ENCODE measurements at regions not wholly inside any gene's neighbourhood (a gene's known extent, or its start where the extent isn't known, plus 50 kb on each side); places are given as distances from the start of the nearest gene placed in this dataset.

DNA sequence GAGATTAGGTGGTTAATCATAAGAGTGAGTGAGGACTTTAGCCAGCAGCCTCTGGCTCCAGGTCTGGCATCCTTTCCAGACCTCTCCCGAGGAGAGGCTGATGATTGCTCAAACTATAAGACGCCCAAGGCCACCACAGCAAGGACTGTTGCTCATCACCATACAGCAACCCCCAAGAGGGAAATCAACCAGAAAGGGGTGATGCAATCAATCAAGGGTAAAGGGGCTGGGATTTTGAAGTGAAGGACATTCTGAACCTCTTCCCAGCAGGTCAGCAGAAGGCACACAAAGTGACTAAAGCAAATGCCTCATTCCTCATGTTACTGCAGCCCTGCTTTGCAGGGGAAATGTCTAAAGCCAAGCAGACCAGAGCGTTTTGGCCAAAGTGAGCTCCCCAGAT is 247.3 kb upstream of the IGF1R start:
- ATAC-seq (no peak), FAIRE-seq (no peak), DNase-seq (ENCODE audit: low read depth in 1 of 2, low spot score in 1 of 2) (no peak)
- CTCF ChIA-PET = interaction anchor here (0.9 to 1.5 kb wide), 4 partner anchors 20 to 27 kb away, joined by 3 to 4 read pairs (median 3); no protein-coding TSS in a partner anchor
- no peak overlapping the region for H3K27ac ChIP-seq
- POLR2A ChIA-PET = no interaction called here
- no peaks in the 10 kb centered on the region for H3K9me3 ChIP-seq
- WGBS (ENCODE audit: missing lambda C conversion rate) = 4% methylated on average over 3 of the region's 3 CpGs
- no peak for TF ChIP-seq FOXS1 (CRISPR knock-in tag; IDR thresholded peaks at IDR 0.05)
- TF ChIP-seq SREBF2 (IDR thresholded peaks at IDR 0.05) = no peak
- no peak for TF ChIP-seq POLR2A (IDR thresholded peaks at IDR 0.05; ENCODE audit: low read length)
- TF ChIP-seq BHLHE40 (IDR thresholded peaks at IDR 0.05; ENCODE audit: low read depth, low read length) = no peak
- TF ChIP-seq, protein P1, sequence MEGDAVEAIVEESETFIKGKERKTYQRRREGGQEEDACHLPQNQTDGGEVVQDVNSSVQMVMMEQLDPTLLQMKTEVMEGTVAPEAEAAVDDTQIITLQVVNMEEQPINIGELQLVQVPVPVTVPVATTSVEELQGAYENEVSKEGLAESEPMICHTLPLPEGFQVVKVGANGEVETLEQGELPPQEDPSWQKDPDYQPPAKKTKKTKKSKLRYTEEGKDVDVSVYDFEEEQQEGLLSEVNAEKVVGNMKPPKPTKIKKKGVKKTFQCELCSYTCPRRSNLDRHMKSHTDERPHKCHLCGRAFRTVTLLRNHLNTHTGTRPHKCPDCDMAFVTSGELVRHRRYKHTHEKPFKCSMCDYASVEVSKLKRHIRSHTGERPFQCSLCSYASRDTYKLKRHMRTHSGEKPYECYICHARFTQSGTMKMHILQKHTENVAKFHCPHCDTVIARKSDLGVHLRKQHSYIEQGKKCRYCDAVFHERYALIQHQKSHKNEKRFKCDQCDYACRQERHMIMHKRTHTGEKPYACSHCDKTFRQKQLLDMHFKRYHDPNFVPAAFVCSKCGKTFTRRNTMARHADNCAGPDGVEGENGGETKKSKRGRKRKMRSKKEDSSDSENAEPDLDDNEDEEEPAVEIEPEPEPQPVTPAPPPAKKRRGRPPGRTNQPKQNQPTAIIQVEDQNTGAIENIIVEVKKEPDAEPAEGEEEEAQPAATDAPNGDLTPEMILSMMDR (IDR thresholded peaks at IDR 0.05) = no peak
- TF ChIP-seq RNF2 (IDR thresholded peaks at IDR 0.05; ENCODE audit: borderline replicate concordance, low read depth) = no peak
- no peak for TF ChIP-seq MAFK (IDR thresholded peaks at IDR 0.05; ENCODE audit: partially characterized antibody)
- TF ChIP-seq, protein P2, sequence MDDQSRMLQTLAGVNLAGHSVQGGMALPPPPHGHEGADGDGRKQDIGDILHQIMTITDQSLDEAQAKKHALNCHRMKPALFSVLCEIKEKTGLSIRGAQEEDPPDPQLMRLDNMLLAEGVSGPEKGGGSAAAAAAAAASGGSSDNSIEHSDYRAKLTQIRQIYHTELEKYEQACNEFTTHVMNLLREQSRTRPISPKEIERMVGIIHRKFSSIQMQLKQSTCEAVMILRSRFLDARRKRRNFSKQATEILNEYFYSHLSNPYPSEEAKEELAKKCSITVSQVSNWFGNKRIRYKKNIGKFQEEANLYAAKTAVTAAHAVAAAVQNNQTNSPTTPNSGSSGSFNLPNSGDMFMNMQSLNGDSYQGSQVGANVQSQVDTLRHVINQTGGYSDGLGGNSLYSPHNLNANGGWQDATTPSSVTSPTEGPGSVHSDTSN (IDR thresholded peaks at IDR 0.05) = no peak
- no peak overlapping the region for H3K4me2 ChIP-seq
- H3K4me1 ChIP-seq = 0 out of 3 replicates have a peak, but pooled peaks cover 4% of the 10 kb centered on the region
- no peak overlapping the region for H3K4me3 ChIP-seq

DNA sequence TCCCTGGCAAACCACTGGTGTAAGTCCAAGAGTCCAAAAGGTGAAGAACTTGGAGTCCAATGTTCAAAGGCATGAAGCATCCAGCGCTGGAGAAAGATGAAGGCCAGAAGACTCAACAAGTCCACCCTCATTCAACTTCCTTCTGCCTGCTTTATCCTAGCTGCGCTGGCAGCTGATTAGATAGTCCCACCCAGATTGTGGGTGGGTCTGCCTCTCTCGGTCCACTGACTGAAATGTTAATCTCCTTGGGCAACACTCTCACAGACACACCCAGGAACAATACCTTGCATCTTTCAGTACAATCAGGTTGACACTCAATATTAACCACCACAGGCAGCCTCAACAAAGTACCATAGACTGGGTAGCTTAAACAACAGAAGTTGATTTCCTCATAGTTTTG is 245.9 kb upstream of the IGF1R start:
- 18% methylated on average over 3 of the region's 3 CpGs for WGBS (ENCODE audit: missing lambda C conversion rate)

DNA sequence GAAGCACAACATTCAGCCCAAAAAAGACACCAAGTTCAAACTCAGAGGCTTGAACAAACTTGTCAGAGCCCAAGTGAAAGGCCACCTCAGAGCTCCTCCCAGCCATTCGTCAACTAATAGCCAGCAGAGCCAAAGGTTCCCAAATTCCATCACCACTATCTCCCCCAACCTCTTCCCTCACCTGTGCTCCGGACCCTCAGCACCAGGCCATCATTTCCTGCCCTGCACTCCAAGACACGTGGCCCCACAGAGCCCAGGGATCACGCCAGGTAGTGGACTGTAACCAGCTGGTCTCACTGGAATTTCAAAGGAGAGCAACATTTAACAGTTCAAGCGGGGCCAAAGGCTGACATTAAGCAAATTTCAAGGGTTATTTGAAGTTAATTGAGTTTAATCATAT is 245.2 kb upstream of the IGF1R start:
- H3K9me3 ChIP-seq = 0 out of 3 replicates have a peak, but pooled peaks cover 2% of the 10 kb centered on the region
- ATAC-seq (no peak), DNase-seq (ENCODE audit: low read depth in 1 of 2, low spot score in 1 of 2) (no peak), FAIRE-seq (no peak)
- no peak overlapping the region for H3K4me3 ChIP-seq
- H3K4me1 ChIP-seq = no peaks in the 10 kb centered on the region
- no peak overlapping the region for H3K27ac ChIP-seq
- 4% methylated on average over 5 of the region's 5 CpGs for WGBS (ENCODE audit: missing lambda C conversion rate)
- ChIA-PET POLR2A (no interaction called here), CTCF (interaction anchor here (0.6 to 1.7 kb wide), 4 partner anchors 17 to 139 kb away, joined by 3 to 5 read pairs (median 4); no protein-coding TSS in a partner anchor)
- TF ChIP-seq BHLHE40 (IDR thresholded peaks at IDR 0.05; ENCODE audit: low read depth, low read length) (no peak), TFCP2L1 (CRISPR knock-in tag; IDR thresholded peaks at IDR 0.05) (no peak), NR3C1 (IDR thresholded peaks at IDR 0.05) (no peak), ZC3H11A (IDR thresholded peaks at IDR 0.05) (no peak)
- TF ChIP-seq, protein P3, sequence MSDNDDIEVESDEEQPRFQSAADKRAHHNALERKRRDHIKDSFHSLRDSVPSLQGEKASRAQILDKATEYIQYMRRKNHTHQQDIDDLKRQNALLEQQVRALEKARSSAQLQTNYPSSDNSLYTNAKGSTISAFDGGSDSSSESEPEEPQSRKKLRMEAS (IDR thresholded peaks at IDR 0.05) = no peak
- TF ChIP-seq, protein P1 (IDR thresholded peaks at IDR 0.05) = no peak
- H3K4me2 ChIP-seq = no peak overlapping the region

More for the DNA sequence above, 245.9 kb upstream of the IGF1R start:
- no peak for FAIRE-seq
- no peak for ATAC-seq
- no peak overlapping the region for H3K4me2 ChIP-seq
- H3K9me3 ChIP-seq = 0 out of 3 replicates have a peak, but pooled peaks cover 2% of the 10 kb centered on the region
- H3K4me1 ChIP-seq = no peaks in the 10 kb centered on the region
- CTCF ChIA-PET = interaction anchor here (1.2 to 1.7 kb wide), 2 partner anchors 18 to 19 kb away, joined by 4 to 5 read pairs; no protein-coding TSS in a partner anchor
- POLR2A ChIA-PET = no interaction called here
- DNase-seq (ENCODE audit: low read depth in 1 of 2, low spot score in 1 of 2) = no peak
- no peak overlapping the region for H3K4me3 ChIP-seq
- TF ChIP-seq ZC3H11A (IDR thresholded peaks at IDR 0.05) (0 out of 2 replicates have a peak, but pooled peaks have one; percentile 4), PHF8 (IDR thresholded peaks at IDR 0.05; ENCODE audit: borderline replicate concordance, low read depth) (no peak), RFX5 (IDR thresholded peaks at IDR 0.05) (no peak), CEBPB (IDR thresholded peaks at IDR 0.05) (no peak)
- no peak overlapping the region for H3K27ac ChIP-seq

All from A549 (cell line).